HG03039 (cell line): ENCODE measurements at regions not wholly inside any gene's neighbourhood (a gene's known extent, or its start where the extent isn't known, plus 50 kb on each side); places are given as distances from the start of the nearest gene placed in this dataset.

Experiments used
- ATAC-seq: cut with Tn5 transposase; IDR thresholded peaks from one replicate; pipeline ENCODE4 v1.9.1; 2021; ENCODE audit warnings: mild to moderate bottlenecking, moderate library complexity; ENCODE audit not compliant: unreplicated experiment

GRCh38 chr3:72571052-72571451 lies 277.2 kb downstream of the SHQ1 start:
- ATAC-seq, result no peak

GRCh38 chr3:72569754-72570440 lies 278.3 kb downstream of the SHQ1 start:
- ATAC-seq, result no peak

DNA sequence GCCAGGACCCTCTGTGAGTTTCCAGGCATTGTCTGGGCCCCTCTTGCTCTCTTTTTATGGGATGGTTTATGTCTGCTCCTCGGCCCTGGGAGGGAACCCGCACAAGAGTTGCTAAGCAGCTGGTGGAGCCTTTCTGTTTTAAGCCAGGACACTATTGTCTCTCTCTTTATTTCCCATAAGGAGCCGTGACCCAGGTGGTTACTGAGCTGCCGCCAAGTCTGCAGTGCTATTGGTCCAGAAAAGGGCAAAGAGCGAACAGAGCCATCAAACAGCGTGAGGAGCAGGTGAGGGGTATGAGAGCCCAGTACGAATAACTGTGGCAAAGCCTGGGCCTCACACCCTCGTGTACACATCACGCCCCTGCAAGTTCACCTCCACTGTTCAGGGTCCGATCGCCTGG lies 280.2 kb downstream of the SHQ1 start:
- no peak for ATAC-seq

GRCh38 chr3:72567474-72567873 lies 280.8 kb downstream of the SHQ1 start:
- ATAC-seq, result no peak

- ATAC-seq, result no peak
Observed at GRCh38 chr3:72565593-72565992, 282.7 kb downstream of the SHQ1 start.

GRCh38 chr3:72563690-72564370 lies 284.4 kb downstream of the SHQ1 start:
- ATAC-seq, result no peak

GRCh38 chr3:72560846-72561675 lies 287.2 kb downstream of the SHQ1 start:
- no peak for ATAC-seq

DNA sequence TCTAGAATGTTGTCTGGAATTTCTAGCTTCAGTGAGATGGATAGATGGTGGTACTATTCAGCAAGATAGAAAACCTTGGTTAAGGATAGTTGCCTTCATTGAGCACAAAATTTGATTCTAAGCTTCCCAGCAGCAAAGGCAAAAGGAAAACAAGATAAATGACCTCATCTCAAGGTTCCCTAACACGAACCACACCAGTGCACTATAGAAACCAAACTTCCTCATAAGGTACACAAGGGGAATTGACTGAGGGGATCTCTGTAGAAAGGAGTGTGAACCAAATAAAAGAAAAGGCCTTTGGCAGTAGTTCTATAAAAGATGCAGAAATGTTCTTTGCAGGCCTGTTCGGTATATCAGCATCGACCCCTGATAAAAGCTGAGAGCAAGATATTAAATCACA lies 288.9 kb downstream of the SHQ1 start:
- ATAC-seq, result no peak

- ATAC-seq, result no peak
Observed at GRCh38 chr3:72558001-72558400, 290.2 kb downstream of the SHQ1 start.

GRCh38 chr3:72555714-72556113 lies 292.5 kb downstream of the SHQ1 start:
- ATAC-seq, result no peak

- ATAC-seq, result no peak
Observed at GRCh38 chr3:72554689-72555088, 293.6 kb downstream of the SHQ1 start.

GRCh38 chr3:72553298-72553697 lies 294.9 kb downstream of the SHQ1 start:
- no peak for ATAC-seq

DNA sequence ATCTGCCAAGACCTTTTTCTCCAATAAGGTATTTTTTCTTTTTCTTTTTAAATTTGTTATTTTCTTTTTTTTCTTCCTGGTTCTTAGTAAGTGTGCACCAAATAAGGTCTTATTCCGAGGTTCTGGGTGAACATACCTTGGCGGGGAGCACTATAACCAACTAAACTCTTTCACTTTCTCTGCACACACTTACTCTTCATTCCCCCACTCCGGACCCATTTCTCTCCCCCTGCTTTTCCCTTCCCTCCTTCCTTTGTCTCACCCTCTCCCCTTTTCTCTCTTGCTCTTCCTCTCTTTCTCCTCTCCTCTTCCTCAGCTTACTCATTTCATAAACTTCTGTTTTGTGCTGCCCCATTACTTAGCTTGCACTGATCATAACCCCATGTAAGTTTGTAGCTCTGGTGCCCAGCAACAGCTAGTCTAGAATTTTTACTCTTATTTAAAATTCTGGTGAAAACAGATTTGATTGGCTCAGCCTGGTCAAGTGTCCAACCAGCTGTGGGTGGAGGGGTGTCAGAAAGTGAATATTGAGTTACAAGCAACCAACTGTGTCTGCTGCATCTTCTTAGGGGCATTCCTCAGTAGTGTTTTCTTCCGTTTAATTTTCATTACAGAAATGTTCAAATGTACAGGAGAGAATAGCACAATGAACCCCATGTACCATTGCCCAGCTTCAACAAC lies 297.5 kb downstream of the SHQ1 start:
- ATAC-seq, result no peak

DNA sequence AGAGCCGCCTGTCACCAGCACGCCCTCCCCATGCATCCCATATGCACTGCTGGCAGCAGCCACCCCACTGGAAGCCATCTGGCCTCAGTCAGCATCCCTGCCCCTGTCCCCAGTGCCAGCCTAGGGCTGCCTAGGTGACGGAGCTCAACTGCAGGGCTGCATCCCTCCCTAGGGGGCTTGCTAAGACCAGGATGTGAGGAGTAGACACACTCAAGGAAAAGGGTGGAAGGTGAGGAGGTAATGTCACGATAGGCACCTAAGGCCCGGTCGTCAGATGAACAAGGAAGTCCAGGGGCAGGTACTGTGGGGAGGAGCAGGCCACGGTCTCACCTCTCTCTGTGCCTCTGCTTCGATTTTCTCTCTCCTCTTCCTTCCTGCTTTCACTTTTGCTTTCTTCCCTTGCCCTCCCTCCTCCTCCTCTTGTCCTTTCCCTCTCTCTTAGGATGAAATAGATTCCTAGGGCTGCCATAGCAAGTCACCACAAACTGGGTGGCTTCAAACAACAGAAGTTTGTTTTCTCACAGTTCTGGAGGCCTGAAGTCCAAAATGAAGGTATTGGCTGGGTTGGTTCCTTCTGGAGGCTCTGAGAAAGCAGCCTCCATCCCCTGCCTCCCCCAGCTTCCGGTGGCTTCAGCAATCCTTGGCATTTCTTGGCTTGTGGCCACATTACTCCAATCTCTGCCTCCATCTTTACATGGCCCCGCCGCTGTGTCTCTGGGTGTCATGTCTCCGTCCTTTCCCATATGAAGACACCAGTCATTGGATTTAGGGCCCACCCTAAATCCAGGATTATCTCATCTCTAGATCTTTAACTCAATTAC lies 298.3 kb downstream of the SHQ1 start:
- no peak for ATAC-seq

DNA sequence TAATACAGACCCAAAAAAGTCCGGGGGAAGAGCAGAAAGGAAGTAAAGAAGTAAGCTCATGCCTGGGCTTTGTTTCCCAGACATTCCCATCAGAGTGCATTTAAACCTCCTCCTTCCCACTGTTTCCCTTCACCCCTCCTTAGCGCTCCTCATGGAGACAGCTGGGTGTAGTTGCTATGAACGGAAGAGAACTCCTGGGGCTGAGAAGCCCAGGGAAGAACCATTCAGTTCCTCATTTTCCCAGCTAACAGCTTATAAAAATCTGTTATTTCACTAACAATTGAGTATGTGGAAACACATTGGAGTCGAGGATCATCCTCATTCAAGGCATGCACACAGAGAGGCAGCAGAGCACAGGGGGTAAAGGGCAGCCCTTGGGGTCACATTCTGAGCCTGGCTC lies 299.3 kb downstream of the SHQ1 start:
- no peak for ATAC-seq

DNA sequence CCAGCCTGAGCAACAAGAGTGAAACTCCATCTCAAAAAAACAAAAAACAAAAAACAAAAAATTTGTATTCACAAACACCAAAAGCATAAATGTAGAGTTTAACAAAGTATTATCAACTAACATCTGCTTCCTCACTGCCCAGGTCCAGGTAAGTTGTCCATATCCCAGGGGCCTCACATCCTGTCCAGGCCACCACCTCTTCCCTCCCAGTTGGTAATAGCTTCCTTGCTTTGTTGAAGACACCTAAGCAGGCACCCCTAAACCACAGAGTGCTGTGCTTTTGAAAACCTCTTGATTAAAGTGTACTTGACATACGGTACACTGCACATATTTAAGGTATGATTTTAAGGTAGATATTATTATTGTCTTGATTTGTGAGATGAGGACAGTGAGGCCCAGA lies 299.8 kb downstream of the SHQ1 start:
- no peak for ATAC-seq

DNA sequence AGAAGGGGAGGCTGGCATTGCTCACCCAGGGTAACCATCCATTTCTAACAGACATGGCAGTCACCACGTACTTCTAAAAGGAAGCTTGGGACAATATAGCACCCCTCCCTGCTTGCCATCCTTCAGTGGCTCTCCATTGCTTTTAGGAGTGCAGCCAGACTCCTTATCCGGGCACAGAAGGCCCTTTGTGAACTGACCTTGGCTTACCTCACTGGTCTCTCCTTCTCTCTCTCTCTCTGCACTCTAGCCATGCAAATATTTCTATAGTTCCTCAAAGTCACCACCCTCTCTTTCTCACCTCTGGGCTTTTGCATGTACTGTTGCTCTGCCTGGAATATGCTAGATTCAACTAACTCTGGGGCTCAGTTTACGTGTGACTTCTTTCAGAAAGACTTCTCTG lies 301.1 kb downstream of the SHQ1 start:
- no peak for ATAC-seq

- ATAC-seq, result no peak
Observed at GRCh38 chr3:72544239-72544638, 304.0 kb downstream of the SHQ1 start.

DNA sequence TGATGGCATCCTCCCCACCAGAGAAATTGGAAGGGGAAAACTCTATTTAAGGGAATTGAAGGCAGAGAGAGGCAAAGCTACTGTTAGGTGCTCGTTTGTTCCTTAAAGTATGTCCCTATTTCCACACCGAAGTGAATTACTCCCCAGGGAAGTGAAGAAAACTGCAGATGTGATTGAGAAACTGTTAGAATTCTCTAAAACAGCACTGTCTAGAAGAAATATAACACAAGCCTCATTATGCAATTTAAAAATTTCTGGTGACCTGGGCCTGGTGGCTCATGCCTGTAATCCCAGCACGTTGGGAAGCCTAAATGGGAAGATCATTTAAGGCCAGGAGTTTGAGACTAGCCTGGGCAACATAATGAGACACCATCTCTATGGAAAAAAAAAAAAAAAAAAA lies 305.0 kb downstream of the SHQ1 start:
- ATAC-seq, result no peak

- no peak for ATAC-seq
Observed at GRCh38 chr3:72542781-72543180, 305.5 kb downstream of the SHQ1 start.
